K562 (cell line): ENCODE measurements at regions not wholly inside any gene's neighbourhood (a gene's known extent, or its start where the extent isn't known, plus 50 kb on each side); places are given as distances from the start of the nearest gene placed in this dataset.

Experiments
- ATAC-seq: fragments of 200-7000 bp; cut with Tn5 transposase; 3 replicates; pipeline ENCODE4 v1.9.1; 2020; ENCODE audit warnings: moderate library complexity
- BruUV-seq: library from RNA; stranded (reverse); fragments of 400-500 nt; replicated peaks from 2 replicates; lab custom pipeline; 2021; lab: Mats Ljungman, UMichigan
- CTCF ChIA-PET: fragments of 300-600 bp; formaldehyde crosslinking; extraction: SDS; loops from one replicate; lab custom pipeline; 2021; ENCODE audit warnings: low intra/inter-chr PET ratio; lab: Yijun Ruan, JAX
- POLR2A ChIA-PET: fragments of 300-600, 350-650 bp; sonication (Branson Sonifier 250); formaldehyde crosslinking; extraction: SDS; loops from one replicate; lab custom pipeline; 2021; ENCODE audit warnings: antibody characterized with exemption, inconsistent platforms; lab: Yijun Ruan, JAX
- DNase-seq, 4 experiments: peaks; one replicate each; pipeline versions ENCODE4 v3.0.0 to v3.0.0-alpha.2; 2011 to 2018; ENCODE audit warnings: low spot score in 3 of 4, mixed read lengths in 3 of 4; ENCODE audit errors: extremely low read depth in 1 of 4
- FAIRE-seq: peaks from 2 replicates; lab custom pipeline; 2011; peaks lifted over from hg19 to GRCh38; lab: Jason Lieb, UNC
- H2AFZ ChIP-seq: 2 replicates; pipeline ENCODE4 v1.6.0; 2011; ENCODE audit warnings: low read depth, low read length, control low read depth, inconsistent platforms
- H3K27ac ChIP-seq: fragments of 200-600 bp; 3 replicates; pipeline ENCODE4 v1.8.0; 2011; ENCODE audit warnings: low read depth, mild to moderate bottlenecking, control low read depth, inconsistent platforms, low read length, moderate library complexity, mixed read lengths; ENCODE audit errors: extremely low read depth
- H3K27me3 ChIP-seq, 2 experiments: fragments of 300-600 bp in 1 of 2; 2 replicates in 1 of 2; 3 replicates in 1 of 2; pipeline versions ENCODE4 v1.6.0 to v1.8.0; 2011; ENCODE audit warnings: inconsistent platforms in 2 of 2, low read length in 2 of 2, mild to moderate bottlenecking in 1 of 2, mixed read lengths in 1 of 2, moderate library complexity in 1 of 2; ENCODE audit not compliant: control insufficient read depth in 2 of 2, insufficient read depth in 2 of 2
- H3K36me3 ChIP-seq: fragments of 300-600 bp; 3 replicates; pipeline ENCODE4 v1.8.0; 2011; ENCODE audit warnings: mild to moderate bottlenecking, low read length, inconsistent platforms; ENCODE audit not compliant: control insufficient read depth, insufficient read depth
- H3K4me1 ChIP-seq, 2 experiments: fragments of 200-600 bp in 1 of 2; replicated peaks in 1 of 2; 2 replicates in 1 of 2; 3 replicates in 1 of 2; pipeline versions ENCODE4 v1.5.1 to v1.8.0; 2011; ENCODE audit warnings: inconsistent platforms in 2 of 2, low read length in 2 of 2, mild to moderate bottlenecking in 1 of 2, mixed read lengths in 1 of 2, moderate library complexity in 1 of 2; ENCODE audit not compliant: control insufficient read depth in 2 of 2, insufficient read depth in 2 of 2
- H3K4me2 ChIP-seq: 2 replicates; pipeline ENCODE4 v1.6.1; 2011; ENCODE audit warnings: low read length, control low read depth, inconsistent platforms, mixed read lengths; ENCODE audit not compliant: insufficient read depth
- H3K4me3 ChIP-seq: fragments of 200-600 bp; sonication (generic), shearing (Covaris generic); 2 replicates; pipeline ENCODE4 v1.5.1; 2016; ENCODE audit warnings: control low read depth, inconsistent platforms
- H3K79me2 ChIP-seq: fragments of 200-600 bp; 3 replicates; pipeline ENCODE4 v1.8.0; 2011; ENCODE audit warnings: low read length, inconsistent platforms; ENCODE audit not compliant: control insufficient read depth, insufficient read depth
- H3K9ac ChIP-seq, 2 experiments: 2 replicates each; pipeline versions ENCODE4 v1.6.0 to v1.6.1; 2011; ENCODE audit warnings: low read depth in 2 of 2, low read length in 2 of 2, control low read depth in 1 of 2, inconsistent platforms in 1 of 2, mild to moderate bottlenecking in 1 of 2, mixed read lengths in 1 of 2; ENCODE audit not compliant: insufficient read depth in 1 of 2
- H3K9me1 ChIP-seq: one replicate; pipeline ENCODE4 v1.6.0; 2011; ENCODE audit warnings: inconsistent platforms, mild to moderate bottlenecking, low read length, moderate library complexity; ENCODE audit not compliant: control insufficient read depth, insufficient read depth
- H3K9me3 ChIP-seq: replicated peaks from 2 replicates; pipeline ENCODE4 v1.5.1; 2011; ENCODE audit warnings: low read depth, low read length, inconsistent platforms; ENCODE audit not compliant: control insufficient read depth, insufficient read depth
- H4K20me1 ChIP-seq: replicated peaks from 2 replicates; pipeline ENCODE4 v1.6.1; 2011; ENCODE audit warnings: low read length, inconsistent platforms, mixed read lengths; ENCODE audit not compliant: control insufficient read depth, insufficient read depth
- ATF1 ChIP-seq, 2 experiments: fragments of 450-650 bp in 1 of 2; IDR thresholded peaks; 2 replicates each; pipeline ENCODE4 v1.6.1; 2016; ENCODE audit warnings: missing compliant biosample characterization in 1 of 2, missing genetic modification characterization in 1 of 2
- CEBPB ChIP-seq: fragments of 450-650 bp; IDR thresholded peaks from 2 replicates; pipeline ENCODE4 v1.6.1; 2016; ENCODE audit warnings: missing genetic modification characterization, missing compliant biosample characterization
- CEBPG ChIP-seq, 3 experiments: fragments of 200-800 bp in 1 of 3; sonication (Bioruptor generic) in 1 of 3; sonication (generic) in 1 of 3; formaldehyde crosslinking in 1 of 3; IDR thresholded peaks in 2 of 3; conservative IDR thresholded peaks in 1 of 3; 2 replicates each; pipeline versions ENCODE4 v1.6.1 to v1.8.0; 2016 to 2022; ENCODE audit warnings: missing compliant biosample characterization in 2 of 3, missing genetic modification characterization in 2 of 3, mild to moderate bottlenecking in 1 of 3, missing genetic modification reagents in 1 of 3
- COPS2 ChIP-seq: fragments of 450-650 bp; conservative IDR thresholded peaks from 2 replicates; pipeline ENCODE4 v1.6.1; 2016; ENCODE audit warnings: mild to moderate bottlenecking, moderate library complexity
- PTBP1 ChIP-seq: fragments of 200-400 bp; formaldehyde crosslinking; IDR thresholded peaks from 2 replicates; pipeline ENCODE4 v1.6.1; 2017; ENCODE audit warnings: low read depth, low read length
- PYGO2 ChIP-seq: fragments of 450-650 bp; IDR thresholded peaks from 2 replicates; pipeline ENCODE4 v1.6.1; 2016; ENCODE audit warnings: mild to moderate bottlenecking, missing genetic modification characterization, moderate library complexity, missing compliant biosample characterization
- in situ Hi-C: fragments of 300-500 bp; cut with MboI; formaldehyde crosslinking; loops from 4 replicates; pipeline ENCODE4 v1.15.0; 2018; ENCODE audit warnings: inconsistent platforms, mixed read lengths
- intact Hi-C: fragments of 100-400 bp; cut with micrococcal nuclease; formaldehyde crosslinking; loops from 2 replicates; pipeline ENCODE4 v1.14.2; 2022

DNA sequence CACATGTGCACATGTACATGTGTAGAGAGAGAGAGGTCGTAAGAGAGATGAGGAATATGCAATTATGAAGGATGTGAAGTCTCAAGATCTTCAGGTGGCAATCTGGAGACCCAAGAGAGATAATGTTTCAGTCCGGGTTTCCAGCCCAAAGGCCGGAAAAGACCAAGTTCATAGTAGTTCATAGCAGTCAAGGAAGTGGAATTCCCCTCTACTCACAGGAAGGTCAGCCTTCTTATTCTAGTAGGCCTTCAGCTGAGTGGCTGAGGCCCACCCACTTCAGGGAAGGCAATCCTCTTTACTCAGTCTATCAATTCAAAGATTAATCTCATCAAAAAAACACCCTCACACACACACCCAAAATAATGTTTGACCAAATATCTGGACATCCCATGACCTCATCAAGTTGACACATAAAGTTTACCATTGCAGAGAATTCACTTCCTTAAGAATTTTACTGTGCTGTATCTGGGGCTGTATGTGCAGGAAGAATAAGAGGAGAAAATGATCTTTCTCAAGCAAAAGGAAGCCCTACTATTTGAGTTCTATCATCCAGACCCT is 114.6 kb downstream of the TNFSF18 start (continued):
- TF ChIP-seq PTBP1 (no peak), COPS2 (no peak), ATF1 (CRISPR knock-in tag; IDR thresholded peaks at IDR 0.05) (no peak), ATF1 (tag; IDR thresholded peaks at IDR 0.05) (no peak)

DNA sequence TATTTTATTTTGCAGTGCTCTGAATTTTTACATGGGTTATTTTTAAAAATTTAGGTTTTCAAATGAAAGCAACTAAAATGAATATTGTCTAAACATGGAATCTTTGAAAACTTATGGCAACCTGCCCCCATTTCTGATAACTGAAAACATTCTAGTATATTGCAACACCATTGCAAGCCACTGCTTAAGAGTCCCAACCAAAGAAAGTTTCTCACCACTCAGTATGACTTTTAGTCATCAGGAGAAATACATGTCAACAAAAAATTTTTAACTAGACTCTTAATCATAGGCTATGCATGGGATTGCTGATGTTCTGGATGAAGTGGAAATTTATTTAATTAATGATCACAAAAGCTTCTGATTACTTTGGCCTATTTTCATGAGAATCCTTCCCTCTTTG is 112.1 kb downstream of the TNFSF18 start:
- TF ChIP-seq CEBPG (CRISPR knock-in tag; IDR thresholded peaks at IDR 0.05): no peak
- peak in 1 of 2 experiments; percentile 82; a peak in 2 of 4 replicates for TF ChIP-seq CEBPG (tag; conservative IDR thresholded peaks at IDR 0.05 in 1 of 2, IDR thresholded peaks at IDR 0.05 in 1 of 2)
- no peak for TF ChIP-seq PYGO2 (tag)
- peak; percentile 44 for TF ChIP-seq CEBPB (tag)
- Histone ChIP-seq H4K20me1 (no peaks in the 10 kb centered on the region), H3K79me2 (no peaks in the 10 kb centered on the region), H2AFZ (no peak overlapping the region), H3K27me3 (no peaks in the 10 kb centered on the region), H3K4me3 (no peak overlapping the region), H3K9me1 (no peaks in the 10 kb centered on the region), H3K9ac (no peak overlapping the region), H3K27ac (no peak overlapping the region), H3K4me2 (no peak overlapping the region), H3K36me3 (no peaks in the 10 kb centered on the region), H3K4me1 (peaks cover 0 to 12% of the 10 kb centered on the region in 2 experiments; a peak in 3 of 5 replicates), H3K9me3 (no peaks in the 10 kb centered on the region)
- intact Hi-C loops (loop anchor here (10.0 kb wide), 1 partner anchor 194 kb away; no protein-coding TSS in a partner anchor), in situ Hi-C loops (no loop called here)
- POLR2A ChIA-PET: no interaction called here
- ATAC-seq (no peak), DNase-seq (no peak), FAIRE-seq (no peak)
- CTCF ChIA-PET: no interaction called here
- BruUV-seq: no TSS peak
